Liver (tissue), 3 donors: ENCODE measurements at regions not wholly inside any gene's neighbourhood (a gene's known extent, or its start where the extent isn't known, plus 50 kb on each side); places are given as distances from the start of the nearest gene placed in this dataset.

Experiments used
- ATF3 ChIP-seq: IDR thresholded peaks from 2 replicates; pipeline ENCODE4 v1.6.1; 2016; ENCODE audit warnings: antibody characterized with exemption
- CTCF ChIP-seq: fragments of 150-350 bp; IDR thresholded peaks from 2 replicates; pipeline ENCODE4 v1.5.1; 2017; ENCODE audit warnings: improper control_type of control experiment, low read depth, low read length; ENCODE audit not compliant: missing input control
- EGR1 ChIP-seq, 2 donors: IDR thresholded peaks; 2 replicates each; pipeline ENCODE4 v1.6.1; 2016 to 2018; ENCODE audit warnings: antibody characterized with exemption in 2 of 2, low read depth in 2 of 2
- FOXA2 ChIP-seq: IDR thresholded peaks from 2 replicates; pipeline ENCODE4 v1.6.1; 2016; ENCODE audit warnings: antibody characterized with exemption
- GABPA ChIP-seq, 2 donors: IDR thresholded peaks in 1 of 2; conservative IDR thresholded peaks in 1 of 2; 2 replicates each; pipeline ENCODE4 v1.6.1; 2016; ENCODE audit warnings: antibody characterized with exemption in 2 of 2, mild to moderate bottlenecking in 1 of 2, moderate library complexity in 1 of 2
- JUND ChIP-seq, 2 donors: IDR thresholded peaks; 2 replicates each; pipeline ENCODE4 v1.6.1; 2016; ENCODE audit warnings: antibody characterized with exemption in 2 of 2
- MAX ChIP-seq: IDR thresholded peaks from 2 replicates; pipeline ENCODE4 v1.6.1; 2016; ENCODE audit warnings: antibody characterized with exemption
- NR2F2 ChIP-seq: IDR thresholded peaks from 2 replicates; pipeline ENCODE4 v1.6.1; 2016; ENCODE audit warnings: antibody characterized with exemption
- RAD21 ChIP-seq, 2 donors: IDR thresholded peaks; 2 replicates each; pipeline ENCODE4 v1.6.1; 2016; ENCODE audit warnings: antibody characterized with exemption in 2 of 2, mild to moderate bottlenecking in 2 of 2
- REST ChIP-seq: IDR thresholded peaks from 2 replicates; pipeline ENCODE4 v1.6.1; 2016; ENCODE audit warnings: antibody characterized with exemption, mild to moderate bottlenecking
- RXRA ChIP-seq, 2 donors: IDR thresholded peaks; 2 replicates each; pipeline ENCODE4 v1.6.1; 2017 to 2018; ENCODE audit warnings: antibody characterized with exemption in 2 of 2, mild to moderate bottlenecking in 1 of 2
- TAF1 ChIP-seq: conservative IDR thresholded peaks from 2 replicates; pipeline ENCODE4 v1.6.1; 2016; ENCODE audit warnings: antibody characterized with exemption, mild to moderate bottlenecking
- YY1 ChIP-seq: IDR thresholded peaks from 2 replicates; pipeline ENCODE4 v1.6.1; 2016; ENCODE audit warnings: antibody characterized with exemption, mild to moderate bottlenecking
- donor health status: healthy.
- donor health status: healthy.

- TF ChIP-seq CTCF (no peak), MAX (no peak), TAF1 (no peak), RAD21 (IDR thresholded peaks at IDR 0.05) (no peak), RXRA (IDR thresholded peaks at IDR 0.05) (no peak), GABPA (IDR thresholded peaks at IDR 0.05 in 1 of 2, conservative IDR thresholded peaks at IDR 0.05 in 1 of 2) (no peak), NR2F2 (no peak), REST (no peak), YY1 (no peak), ATF3 (no peak), FOXA2 (no peak), JUND (IDR thresholded peaks at IDR 0.05) (no peak), EGR1 (IDR thresholded peaks at IDR 0.05; ENCODE audit: low read depth in 2 of 2) (no peak)
Measured at GRCh38 chr10:78713659-78714058, 355.1 kb upstream of the ZMIZ1 start.
